Omental fat pad (tissue), 3 donors: ENCODE measurements at regions not wholly inside any gene's neighbourhood (a gene's known extent, or its start where the extent isn't known, plus 50 kb on each side); places are given as distances from the start of the nearest gene placed in this dataset.

ENCODE experiments used
- ATAC-seq: fragments of 150-250 bp; one replicate; pipeline ENCODE4 v1.9.1; 2016; ENCODE audit warnings: mild to moderate bottlenecking, moderate library complexity; ENCODE audit not compliant: low FRiP score
- DNase-seq: peaks from one replicate; pipeline ENCODE4 v3.0.0-alpha.2; 2019; ENCODE audit warnings: low spot score
- TF ChIP-seq, protein P1 (sequence below), 3 donors: fragments of 450-650 bp; IDR thresholded peaks; one replicate each; pipeline ENCODE4 v1.5.1; 2016 to 2017; ENCODE audit warnings: antibody characterized with exemption in 3 of 3, mild to moderate bottlenecking in 3 of 3, moderate library complexity in 2 of 3

DNA sequence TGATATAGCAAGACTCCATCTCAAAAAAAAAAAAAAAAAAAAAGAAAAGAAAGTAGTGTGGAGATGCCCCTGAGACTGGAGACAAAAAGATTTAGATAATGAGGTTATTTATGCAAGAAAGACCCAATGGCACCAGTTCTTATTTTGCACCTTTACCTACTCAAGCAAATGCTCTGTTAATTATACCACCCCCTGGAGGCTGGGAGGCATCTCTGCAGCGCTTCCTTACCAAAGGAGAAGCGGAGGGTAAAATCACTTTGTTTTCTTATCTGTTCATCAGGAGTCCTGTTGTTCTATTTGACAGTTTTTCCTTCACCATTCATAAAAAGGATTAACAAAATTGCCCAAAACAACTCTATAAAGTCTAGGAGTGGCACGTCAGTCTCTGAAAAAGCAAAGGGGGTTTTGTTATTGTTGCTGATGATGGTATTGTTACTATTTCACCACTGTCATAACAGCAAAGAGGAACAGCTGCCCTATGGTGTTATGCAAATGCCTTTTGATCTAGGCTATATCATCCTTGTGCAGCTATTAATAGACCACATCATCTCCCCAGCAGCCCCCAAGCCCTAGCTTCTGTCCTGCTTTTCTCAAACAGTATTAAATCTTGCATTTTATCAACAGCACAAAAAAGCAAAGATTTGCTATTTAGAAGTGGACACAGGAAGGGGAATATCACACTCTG is 174.0 kb downstream of the PALM2AKAP2 start:
- no peak for ATAC-seq
- DNase-seq: no peak
- TF ChIP-seq, protein P1, sequence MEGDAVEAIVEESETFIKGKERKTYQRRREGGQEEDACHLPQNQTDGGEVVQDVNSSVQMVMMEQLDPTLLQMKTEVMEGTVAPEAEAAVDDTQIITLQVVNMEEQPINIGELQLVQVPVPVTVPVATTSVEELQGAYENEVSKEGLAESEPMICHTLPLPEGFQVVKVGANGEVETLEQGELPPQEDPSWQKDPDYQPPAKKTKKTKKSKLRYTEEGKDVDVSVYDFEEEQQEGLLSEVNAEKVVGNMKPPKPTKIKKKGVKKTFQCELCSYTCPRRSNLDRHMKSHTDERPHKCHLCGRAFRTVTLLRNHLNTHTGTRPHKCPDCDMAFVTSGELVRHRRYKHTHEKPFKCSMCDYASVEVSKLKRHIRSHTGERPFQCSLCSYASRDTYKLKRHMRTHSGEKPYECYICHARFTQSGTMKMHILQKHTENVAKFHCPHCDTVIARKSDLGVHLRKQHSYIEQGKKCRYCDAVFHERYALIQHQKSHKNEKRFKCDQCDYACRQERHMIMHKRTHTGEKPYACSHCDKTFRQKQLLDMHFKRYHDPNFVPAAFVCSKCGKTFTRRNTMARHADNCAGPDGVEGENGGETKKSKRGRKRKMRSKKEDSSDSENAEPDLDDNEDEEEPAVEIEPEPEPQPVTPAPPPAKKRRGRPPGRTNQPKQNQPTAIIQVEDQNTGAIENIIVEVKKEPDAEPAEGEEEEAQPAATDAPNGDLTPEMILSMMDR (IDR thresholded peaks at IDR 0.05): no peak

DNA sequence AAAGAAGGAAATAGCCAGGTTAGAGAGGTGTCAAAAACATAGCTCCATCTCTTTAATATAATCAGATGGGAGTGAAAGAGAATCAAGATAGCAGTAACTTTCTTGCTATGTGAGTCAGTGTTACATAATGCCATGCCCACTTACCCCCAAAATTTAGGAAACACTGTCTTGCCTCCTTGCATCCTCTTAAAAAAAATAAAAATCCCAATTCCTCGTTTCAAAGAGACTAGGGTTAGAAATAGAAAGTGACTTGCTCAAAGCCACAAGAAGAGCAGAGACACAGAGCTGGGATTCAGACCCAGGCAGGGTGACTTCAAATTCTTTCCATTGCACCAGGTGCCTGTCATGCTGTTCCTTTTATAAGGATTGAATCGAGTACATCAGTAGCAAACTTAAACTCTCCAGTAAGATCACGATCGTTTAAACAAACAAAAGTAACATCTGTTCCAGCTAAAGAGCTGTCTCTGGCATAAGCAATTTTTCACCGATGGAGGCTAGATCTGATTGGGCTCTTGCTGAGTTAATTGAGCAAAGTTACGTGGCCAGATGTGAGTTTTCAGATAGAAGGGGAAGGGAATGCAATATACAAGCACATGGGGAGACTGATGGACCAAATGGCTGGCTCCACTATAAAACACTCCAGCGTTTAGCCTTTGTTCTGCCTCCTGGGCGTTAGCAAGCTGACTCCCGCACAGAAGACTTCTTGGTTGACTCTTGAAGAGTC is 176.9 kb downstream of the PALM2AKAP2 start:
- TF ChIP-seq, protein P1 (IDR thresholded peaks at IDR 0.05): no peak
- ATAC-seq (no peak), DNase-seq (no peak)

DNA sequence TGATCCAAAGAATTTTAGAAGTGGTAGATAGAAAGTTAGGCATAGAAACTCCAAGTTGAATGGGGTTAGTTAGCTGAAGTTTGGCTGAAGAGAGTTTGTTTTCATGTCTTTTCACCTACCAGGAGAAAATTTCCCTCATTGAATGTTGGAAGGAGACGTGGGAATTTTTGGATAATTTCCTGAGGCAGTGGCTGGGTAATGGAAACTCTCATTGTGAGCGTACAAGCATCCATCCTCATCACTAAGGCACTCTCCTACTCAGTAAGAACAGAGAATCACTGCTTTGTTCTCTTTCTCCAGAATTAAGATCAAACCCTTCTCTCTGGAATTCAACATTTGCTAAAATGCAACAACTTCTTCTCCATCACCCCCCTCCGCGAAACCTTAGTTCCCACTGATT is 179.7 kb downstream of the PALM2AKAP2 start:
- DNase-seq (no peak), ATAC-seq (no peak)
- TF ChIP-seq, protein P1 (IDR thresholded peaks at IDR 0.05): no peak

DNA sequence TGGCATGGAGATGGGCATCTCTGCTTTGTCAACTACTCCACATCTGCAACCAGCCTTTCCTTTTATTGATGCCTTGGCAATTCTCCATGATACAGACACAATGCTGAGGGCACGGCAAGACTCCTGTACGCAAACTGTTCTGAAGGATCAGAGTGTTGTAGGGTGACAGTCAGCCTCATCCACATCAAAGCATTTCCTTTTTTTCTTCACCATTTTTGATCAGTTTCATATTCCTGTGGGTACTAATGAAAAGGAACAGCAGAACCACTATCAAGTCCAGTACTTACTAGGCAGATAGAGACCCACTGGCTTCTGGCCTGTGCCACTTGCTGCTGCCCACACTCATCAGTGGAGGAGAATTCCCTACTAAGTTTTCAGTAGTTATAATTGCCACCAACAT is 181.6 kb downstream of the PALM2AKAP2 start:
- ATAC-seq: no peak
- TF ChIP-seq, protein P1 (IDR thresholded peaks at IDR 0.05): no peak
- DNase-seq: no peak

DNA sequence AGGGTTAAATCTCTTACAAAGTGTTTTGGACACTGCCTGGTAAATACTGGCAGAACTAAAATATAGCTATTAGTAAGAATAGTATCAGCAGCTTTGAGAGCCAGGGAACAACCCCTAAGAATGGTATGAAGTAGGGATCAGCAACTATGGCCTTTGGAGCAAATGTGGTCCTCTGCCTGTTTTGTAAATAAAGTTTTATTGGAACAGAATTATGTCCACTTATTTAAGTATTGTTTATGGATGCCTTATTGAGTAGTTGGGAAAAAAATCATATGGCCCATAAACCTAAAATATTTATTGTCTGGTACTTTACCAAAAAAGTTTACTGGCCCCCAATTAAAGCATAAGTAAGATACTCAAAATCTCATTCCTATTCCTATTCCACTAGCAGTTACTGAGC is 182.2 kb downstream of the PALM2AKAP2 start:
- TF ChIP-seq, protein P1 (IDR thresholded peaks at IDR 0.05): no peak

DNA sequence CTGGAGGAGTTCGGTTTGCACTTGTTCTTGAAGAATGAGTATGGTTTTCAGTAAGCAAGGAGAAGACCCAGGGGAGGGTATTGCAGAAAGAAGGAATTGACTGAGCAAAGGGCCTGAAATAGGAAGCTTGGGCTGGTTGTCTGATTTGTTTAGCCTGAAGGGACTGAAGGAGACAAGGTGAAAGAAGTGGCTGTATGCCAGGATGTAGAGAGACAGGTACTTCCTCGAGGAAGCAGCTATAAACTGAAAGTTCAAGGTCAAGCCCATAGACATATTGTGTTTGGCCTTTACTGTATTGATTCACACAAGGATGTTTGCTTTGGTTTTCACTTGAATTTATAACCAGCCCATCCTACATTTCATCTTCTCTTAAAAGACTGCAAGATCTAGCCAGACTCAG is 183.1 kb downstream of the PALM2AKAP2 start:
- TF ChIP-seq, protein P1 (IDR thresholded peaks at IDR 0.05): no peak
- ATAC-seq (no peak), DNase-seq (no peak)

More for the DNA sequence above, 182.2 kb downstream of the PALM2AKAP2 start:
- ATAC-seq: no peak
- no peak for DNase-seq
